HCT116 (cell line): ENCODE measurements at regions not wholly inside any gene's neighbourhood (a gene's known extent, or its start where the extent isn't known, plus 50 kb on each side); places are given as distances from the start of the nearest gene placed in this dataset.

Experiments
- EZH2 ChIP-seq: fragments of 200-600 bp; sonication (generic); IDR thresholded peaks from 2 replicates; pipeline ENCODE4 v1.6.1; 2017; ENCODE audit warnings: antibody characterized with exemption, mixed run types
- TCF7L2 ChIP-seq: IDR thresholded peaks from 2 replicates; pipeline ENCODE4 v1.7.0; 2011; ENCODE audit warnings: borderline replicate concordance, inconsistent platforms; ENCODE audit not compliant: insufficient read depth, insufficient read length; ENCODE audit errors: extremely low read depth
- TF ChIP-seq, protein P1 (sequence below), 3 experiments: fragments of 200-600 bp in 1 of 3; sonication (generic) in 1 of 3; IDR thresholded peaks in 2 of 3; conservative IDR thresholded peaks in 1 of 3; 2 replicates each; pipeline ENCODE4 v1.5.1; 2012 to 2017; ENCODE audit warnings: low read depth in 2 of 3, low read length in 2 of 3, antibody characterized with exemption in 1 of 3, borderline replicate concordance in 1 of 3, control low read depth in 1 of 3, mild to moderate bottlenecking in 1 of 3, mixed read lengths in 1 of 3, mixed run types in 1 of 3, moderate library complexity in 1 of 3; ENCODE audit not compliant: insufficient read depth in 1 of 3
- TF ChIP-seq, protein P2 (sequence below): IDR thresholded peaks from 2 replicates; pipeline ENCODE4 v1.6.1; 2012; ENCODE audit warnings: low read depth
- TF ChIP-seq, protein P3 (sequence below): IDR thresholded peaks from 2 replicates; pipeline ENCODE4 v1.6.1; 2012
- TF ChIP-seq, protein P4 (sequence below): IDR thresholded peaks from 2 replicates; pipeline ENCODE4 v1.6.1; 2012

DNA sequence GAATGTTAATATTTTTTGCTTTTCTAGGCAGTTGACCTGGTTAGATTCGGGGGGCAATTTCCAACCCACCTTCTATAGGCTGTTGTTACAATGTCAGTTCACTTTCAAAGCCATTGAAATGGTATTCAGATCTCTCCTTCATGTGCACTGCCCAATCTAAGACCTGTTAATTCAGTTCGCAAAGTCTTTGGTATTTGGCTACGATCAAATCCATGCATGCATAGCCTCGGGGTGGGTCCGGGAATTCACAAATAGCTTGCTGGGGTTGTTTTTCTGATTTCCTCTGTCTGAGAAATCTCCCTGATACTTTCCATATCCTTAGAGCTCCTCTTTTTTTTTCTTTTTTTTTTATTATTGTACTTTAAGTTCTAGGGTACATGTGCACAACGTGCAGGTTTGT is 252.6 kb upstream of the SPAG17 start:
- TF ChIP-seq, protein P1, sequence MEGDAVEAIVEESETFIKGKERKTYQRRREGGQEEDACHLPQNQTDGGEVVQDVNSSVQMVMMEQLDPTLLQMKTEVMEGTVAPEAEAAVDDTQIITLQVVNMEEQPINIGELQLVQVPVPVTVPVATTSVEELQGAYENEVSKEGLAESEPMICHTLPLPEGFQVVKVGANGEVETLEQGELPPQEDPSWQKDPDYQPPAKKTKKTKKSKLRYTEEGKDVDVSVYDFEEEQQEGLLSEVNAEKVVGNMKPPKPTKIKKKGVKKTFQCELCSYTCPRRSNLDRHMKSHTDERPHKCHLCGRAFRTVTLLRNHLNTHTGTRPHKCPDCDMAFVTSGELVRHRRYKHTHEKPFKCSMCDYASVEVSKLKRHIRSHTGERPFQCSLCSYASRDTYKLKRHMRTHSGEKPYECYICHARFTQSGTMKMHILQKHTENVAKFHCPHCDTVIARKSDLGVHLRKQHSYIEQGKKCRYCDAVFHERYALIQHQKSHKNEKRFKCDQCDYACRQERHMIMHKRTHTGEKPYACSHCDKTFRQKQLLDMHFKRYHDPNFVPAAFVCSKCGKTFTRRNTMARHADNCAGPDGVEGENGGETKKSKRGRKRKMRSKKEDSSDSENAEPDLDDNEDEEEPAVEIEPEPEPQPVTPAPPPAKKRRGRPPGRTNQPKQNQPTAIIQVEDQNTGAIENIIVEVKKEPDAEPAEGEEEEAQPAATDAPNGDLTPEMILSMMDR (IDR thresholded peaks at IDR 0.05 in 2 of 3, conservative IDR thresholded peaks at IDR 0.05 in 1 of 3; ENCODE audit: borderline replicate concordance in 1 of 3, insufficient read depth in 1 of 3, low read depth in 2 of 3, low read length in 2 of 3) = no peak
- TF ChIP-seq EZH2 (no peak), TCF7L2 (no peak)
- TF ChIP-seq, protein P2, sequence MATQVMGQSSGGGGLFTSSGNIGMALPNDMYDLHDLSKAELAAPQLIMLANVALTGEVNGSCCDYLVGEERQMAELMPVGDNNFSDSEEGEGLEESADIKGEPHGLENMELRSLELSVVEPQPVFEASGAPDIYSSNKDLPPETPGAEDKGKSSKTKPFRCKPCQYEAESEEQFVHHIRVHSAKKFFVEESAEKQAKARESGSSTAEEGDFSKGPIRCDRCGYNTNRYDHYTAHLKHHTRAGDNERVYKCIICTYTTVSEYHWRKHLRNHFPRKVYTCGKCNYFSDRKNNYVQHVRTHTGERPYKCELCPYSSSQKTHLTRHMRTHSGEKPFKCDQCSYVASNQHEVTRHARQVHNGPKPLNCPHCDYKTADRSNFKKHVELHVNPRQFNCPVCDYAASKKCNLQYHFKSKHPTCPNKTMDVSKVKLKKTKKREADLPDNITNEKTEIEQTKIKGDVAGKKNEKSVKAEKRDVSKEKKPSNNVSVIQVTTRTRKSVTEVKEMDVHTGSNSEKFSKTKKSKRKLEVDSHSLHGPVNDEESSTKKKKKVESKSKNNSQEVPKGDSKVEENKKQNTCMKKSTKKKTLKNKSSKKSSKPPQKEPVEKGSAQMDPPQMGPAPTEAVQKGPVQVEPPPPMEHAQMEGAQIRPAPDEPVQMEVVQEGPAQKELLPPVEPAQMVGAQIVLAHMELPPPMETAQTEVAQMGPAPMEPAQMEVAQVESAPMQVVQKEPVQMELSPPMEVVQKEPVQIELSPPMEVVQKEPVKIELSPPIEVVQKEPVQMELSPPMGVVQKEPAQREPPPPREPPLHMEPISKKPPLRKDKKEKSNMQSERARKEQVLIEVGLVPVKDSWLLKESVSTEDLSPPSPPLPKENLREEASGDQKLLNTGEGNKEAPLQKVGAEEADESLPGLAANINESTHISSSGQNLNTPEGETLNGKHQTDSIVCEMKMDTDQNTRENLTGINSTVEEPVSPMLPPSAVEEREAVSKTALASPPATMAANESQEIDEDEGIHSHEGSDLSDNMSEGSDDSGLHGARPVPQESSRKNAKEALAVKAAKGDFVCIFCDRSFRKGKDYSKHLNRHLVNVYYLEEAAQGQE = no peak
- TF ChIP-seq, protein P3, sequence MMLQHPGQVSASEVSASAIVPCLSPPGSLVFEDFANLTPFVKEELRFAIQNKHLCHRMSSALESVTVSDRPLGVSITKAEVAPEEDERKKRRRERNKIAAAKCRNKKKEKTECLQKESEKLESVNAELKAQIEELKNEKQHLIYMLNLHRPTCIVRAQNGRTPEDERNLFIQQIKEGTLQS = no peak
- TF ChIP-seq, protein P4, sequence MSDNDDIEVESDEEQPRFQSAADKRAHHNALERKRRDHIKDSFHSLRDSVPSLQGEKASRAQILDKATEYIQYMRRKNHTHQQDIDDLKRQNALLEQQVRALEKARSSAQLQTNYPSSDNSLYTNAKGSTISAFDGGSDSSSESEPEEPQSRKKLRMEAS = no peak
